Activated naive CD4-positive, alpha-beta T cell treated with Interleukin-2 at 50 U/mL for 16 hours (primary cell): ENCODE measurements at regions not wholly inside any gene's neighbourhood (a gene's known extent, or its start where the extent isn't known, plus 50 kb on each side); places are given as distances from the start of the nearest gene placed in this dataset.

ENCODE experiments used
- DNase-seq: peaks from one replicate; pipeline ENCODE4 v3.0.0-alpha.2; 2020

DNA sequence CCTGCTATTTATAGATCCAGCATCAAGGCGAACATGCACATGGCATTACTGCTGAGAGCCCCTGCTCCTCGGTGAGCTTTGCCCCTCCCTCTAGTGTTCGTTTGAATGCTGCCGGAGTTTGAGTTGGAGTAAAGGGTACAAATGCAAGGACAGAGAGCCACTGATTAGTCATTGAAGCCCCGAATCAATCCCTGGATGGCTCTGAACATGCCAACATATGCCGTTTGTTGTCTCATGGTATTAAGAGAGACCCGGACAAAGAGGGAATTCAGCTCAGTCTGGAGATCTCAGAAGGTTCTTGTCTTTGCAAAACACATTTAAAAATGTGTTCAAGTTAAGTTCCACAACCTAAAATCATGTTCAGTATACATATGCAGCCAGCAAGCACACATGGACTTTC lies 789.2 kb upstream of the NR2F2 start:
- no peak for DNase-seq

GRCh38 chr15:95549168-95549738 lies 781.2 kb upstream of the NR2F2 start:
- DNase-seq, result no peak

GRCh38 chr15:95550702-95551101 lies 779.8 kb upstream of the NR2F2 start:
- DNase-seq, result no peak

DNA sequence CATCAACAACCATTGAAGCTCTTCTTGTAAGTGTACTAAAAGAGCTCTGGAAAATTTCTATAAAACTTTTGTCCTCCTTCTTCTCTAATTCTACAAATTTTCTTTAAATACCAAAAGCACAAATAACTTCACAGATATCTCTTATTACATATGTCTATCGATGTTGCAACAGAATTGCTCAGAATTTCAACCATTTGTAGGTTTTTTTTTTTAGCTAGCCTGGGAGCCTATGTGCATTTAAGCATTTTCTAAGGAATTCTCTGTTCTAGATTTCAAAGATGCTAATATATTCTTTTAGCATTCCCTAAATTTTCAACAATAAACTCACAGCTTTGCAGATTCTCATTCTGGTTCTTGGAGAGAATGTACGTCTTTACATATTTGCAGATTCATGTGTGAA lies 774.3 kb upstream of the NR2F2 start:
- DNase-seq, result no peak

DNA sequence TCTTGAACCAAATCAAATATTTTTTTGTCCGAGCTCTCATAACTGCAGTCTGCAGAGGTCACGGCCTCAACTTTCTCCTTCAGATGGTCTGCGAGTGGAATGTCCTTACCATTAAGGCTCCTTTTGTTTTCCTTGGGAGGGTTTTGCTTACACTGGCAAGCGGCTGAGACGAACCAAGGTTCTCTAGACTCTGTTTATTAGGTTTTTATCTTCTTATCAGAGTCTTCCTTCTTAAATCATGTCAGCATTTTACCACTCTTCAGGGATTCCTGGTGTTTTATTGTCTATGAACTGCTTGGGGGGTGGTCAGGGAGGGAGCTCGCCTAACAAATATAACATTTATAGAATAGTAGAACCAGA lies 773.7 kb upstream of the NR2F2 start:
- no peak for DNase-seq

DNA sequence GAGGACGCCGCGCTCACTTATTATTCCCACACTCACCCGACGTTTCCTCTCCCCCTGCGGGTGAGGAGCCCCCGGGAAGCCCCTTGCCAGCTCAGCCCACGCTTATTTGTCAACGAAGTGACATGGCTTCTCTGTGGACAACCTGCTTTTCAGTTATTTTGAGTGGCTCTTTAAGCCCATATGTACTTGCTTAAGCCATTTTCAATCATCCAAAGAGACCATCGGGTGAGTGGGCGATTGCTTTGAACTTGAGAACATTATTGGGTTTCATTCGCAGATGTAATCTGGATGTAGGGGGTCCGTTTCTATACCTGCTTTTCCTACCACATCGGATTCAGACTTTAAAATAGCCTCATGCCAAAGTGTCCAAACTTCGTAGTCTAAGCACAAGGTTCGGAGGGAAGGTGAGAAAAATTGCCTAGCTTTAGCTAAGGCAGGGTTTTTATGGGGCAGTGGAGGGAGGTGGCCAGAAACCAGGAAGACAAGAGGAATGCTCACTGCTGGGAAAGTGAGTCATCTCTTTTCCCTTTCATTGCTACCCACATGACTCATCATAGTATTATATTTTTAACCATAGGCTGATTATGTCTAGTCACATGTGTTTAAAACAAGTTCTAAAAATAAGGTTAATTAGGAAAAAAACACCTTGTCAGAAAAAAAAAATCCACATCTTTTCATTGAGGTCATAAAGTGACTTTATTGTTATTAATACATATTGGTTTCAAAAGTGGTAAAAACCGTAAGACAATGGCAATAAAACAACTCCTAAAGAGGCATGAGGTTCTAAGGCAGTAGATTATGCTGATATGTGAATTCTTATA lies 773.1 kb upstream of the NR2F2 start:
- no peak for DNase-seq

GRCh38 chr15:95558131-95558530 lies 772.4 kb upstream of the NR2F2 start:
- DNase-seq, result no peak

DNA sequence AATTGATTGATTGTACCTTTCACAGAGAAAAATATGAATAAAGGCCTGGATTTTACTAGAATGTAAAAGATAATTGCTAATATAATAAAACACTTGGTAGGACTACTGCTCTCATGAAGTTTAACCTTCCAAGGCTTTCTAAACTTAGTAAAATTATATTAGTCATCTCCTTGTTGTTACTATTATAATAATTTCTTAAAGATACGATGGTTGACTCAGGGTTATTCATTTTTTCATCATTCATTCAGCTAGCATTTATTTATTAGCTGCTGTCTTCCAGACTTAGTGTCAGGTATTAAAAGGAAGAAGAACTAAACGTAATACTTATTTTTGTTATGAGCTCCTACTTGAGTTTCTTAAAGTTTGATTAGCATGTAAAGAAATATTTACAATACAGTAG lies 771.6 kb upstream of the NR2F2 start:
- no peak for DNase-seq

GRCh38 chr15:95559875-95560394 lies 770.6 kb upstream of the NR2F2 start:
- no peak for DNase-seq

DNA sequence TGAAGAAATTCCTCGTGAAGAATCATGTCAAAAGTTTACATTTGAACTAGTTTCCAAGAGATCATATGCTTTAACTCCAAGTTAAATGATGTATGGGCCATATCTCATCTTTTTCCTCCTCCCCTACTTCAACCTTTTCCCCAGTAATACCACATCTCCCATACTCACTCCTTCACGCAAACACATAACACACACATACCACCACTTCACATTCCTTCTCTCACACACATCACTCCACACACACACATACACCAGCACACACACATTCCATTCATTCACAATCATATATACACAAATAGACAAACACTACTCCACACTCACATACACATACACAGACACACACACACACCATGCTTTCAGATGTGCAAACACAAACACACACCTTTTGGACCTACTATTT lies 769.0 kb upstream of the NR2F2 start:
- no peak for DNase-seq

GRCh38 chr15:95563634-95564033 lies 766.9 kb upstream of the NR2F2 start:
- no peak for DNase-seq

- no peak for DNase-seq
Observed at GRCh38 chr15:95565016-95565600, 765.4 kb upstream of the NR2F2 start.

GRCh38 chr15:95565690-95566089 lies 764.8 kb upstream of the NR2F2 start:
- DNase-seq, result no peak

DNA sequence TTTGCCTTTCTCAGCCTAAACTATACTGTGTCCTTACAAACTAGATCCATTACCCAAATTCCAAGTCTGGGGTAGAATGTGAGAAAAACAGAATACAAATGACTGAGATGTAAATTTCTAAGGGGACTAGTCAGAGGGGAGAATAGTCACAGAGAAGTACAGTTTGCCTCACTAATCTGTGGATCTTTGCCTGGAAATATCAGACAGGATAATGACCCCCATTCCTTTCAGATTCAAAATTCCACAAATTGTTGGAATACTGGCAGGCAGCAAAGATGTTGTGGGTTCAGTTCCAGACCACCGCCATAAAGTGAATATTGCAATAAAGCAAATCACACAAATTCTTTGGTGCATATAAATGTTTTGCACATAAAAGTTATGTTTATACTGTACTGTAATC lies 762.8 kb upstream of the NR2F2 start:
- no peak for DNase-seq

DNA sequence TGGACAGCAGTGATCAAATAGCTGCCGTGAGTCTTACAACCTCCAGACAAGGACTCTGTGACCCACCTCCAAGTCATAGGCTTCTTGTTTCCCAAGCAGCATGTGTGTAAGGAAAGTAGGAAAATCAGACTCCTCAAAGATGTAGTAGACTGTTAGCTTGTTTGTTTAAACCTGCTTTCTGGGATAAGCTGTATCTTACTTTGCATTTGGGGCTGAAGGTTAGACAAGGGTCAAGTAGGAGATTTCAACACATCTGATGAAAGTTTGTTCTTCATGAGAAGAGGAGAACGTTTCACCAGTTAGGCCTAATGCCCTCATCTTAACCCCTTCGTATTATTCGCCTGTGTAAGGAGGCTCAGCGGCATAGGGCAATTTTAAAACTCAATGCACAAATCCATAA lies 756.4 kb upstream of the NR2F2 start:
- no peak for DNase-seq

DNA sequence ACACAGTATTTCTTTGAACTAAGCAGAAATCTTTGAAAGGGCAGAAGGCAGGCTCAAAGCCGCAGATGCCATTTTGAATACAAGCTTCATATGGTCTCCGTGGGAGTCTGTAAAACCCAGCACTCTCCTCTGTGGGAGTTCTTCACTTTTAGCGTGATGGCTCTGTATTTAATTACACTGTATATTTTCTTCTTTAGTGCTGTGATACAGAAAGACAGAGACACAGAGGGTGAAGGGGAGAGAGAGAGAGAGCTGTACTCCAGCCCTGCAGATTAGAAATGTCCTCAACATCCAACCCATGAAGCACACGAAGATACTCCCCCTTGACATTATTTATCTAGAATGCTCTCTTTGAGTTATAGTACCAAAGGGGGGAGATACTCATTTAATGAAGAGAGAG lies 752.6 kb upstream of the NR2F2 start:
- no peak for DNase-seq

- no peak for DNase-seq
Observed at GRCh38 chr15:95580121-95580520, 750.4 kb upstream of the NR2F2 start.

GRCh38 chr15:95581595-95581994 lies 748.9 kb upstream of the NR2F2 start:
- no peak for DNase-seq

DNA sequence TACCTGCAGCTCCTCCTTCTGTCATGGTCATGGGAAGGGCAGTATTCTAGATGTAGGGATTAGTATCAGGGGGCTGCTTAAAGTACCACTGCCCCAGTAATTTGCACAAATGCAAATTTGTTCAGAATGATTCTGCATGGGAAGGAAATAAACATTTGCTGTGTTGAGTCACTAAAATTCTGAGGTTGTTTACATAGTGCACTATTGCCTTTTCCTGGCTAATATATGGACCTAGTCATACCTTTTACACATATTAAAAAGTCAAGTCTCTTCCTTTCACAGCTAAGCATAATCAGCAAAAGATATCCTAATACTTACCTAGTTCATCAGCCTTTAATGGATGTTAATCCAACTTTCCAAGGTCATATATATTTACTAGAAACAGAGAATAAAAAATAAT lies 746.4 kb upstream of the NR2F2 start:
- no peak for DNase-seq

DNA sequence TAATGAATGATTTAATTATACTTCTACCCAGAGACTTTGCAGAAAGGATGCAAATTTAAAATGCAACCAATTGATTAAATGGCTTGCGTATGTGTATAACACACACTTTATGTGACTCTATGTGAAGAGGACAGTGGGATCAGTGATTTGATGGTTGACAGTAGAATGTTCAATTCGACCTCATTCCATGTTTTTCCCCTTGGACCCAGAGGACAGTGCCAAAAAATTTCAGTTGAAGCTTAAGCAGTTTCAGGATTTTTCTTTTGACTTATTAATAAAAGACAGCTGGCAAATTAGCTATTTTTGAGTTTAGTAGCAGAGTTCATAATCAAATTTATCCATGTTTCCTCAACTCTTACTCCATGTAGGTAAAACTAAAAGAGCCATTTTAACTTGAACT lies 742.4 kb upstream of the NR2F2 start:
- no peak for DNase-seq

- DNase-seq, result no peak
Observed at GRCh38 chr15:95590533-95591044, 739.9 kb upstream of the NR2F2 start.

DNA sequence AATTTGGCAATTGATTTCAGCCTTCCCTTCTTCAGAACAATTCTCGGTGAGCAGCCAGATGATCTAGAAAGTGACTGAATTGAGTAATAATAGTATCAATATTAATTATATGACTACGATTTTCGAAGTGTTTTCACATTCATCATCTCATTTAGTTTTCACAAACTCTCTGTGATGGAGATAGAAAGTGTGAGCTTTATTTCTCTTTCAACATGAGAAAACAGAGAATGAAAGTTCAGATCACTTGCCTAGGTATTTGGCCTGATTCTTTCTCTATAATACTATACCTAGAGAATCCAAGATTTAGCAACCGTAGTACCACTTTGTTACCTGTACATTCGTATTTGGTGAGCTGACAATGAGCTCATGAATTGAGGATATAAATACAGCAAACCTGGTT lies 739.2 kb upstream of the NR2F2 start:
- DNase-seq, result no peak

DNA sequence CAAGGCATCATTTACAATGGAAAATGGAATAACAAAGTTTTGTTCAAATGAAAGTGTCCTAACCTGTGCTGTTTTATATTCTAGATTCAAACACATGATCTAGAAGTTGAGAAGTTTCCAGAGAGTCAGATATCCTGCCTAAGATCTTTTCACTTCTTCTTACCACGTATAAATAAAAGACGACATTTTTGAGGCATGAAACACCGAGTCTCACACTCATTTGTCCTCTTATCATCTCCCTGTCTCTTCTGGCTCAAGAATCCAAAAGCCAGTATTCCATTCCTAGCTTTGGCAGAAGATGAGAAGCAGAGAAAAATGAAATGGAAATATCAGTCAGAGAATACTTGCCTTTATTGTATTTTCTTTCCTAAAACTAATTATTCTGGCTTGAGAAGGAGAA lies 738.6 kb upstream of the NR2F2 start:
- no peak for DNase-seq

GRCh38 chr15:95594496-95594895 lies 736.0 kb upstream of the NR2F2 start:
- no peak for DNase-seq
